Posterior cingulate gyrus (tissue), 11 donors: ENCODE measurements at regions not wholly inside any gene's neighbourhood (a gene's known extent, or its start where the extent isn't known, plus 50 kb on each side); places are given as distances from the start of the nearest gene placed in this dataset.

ENCODE experiments used
- DNase-seq, 10 donors: peaks; one replicate each; pipeline versions ENCODE4 v3.0.0 to v3.0.0-alpha.2; 2020 to 2021; ENCODE audit warnings: mixed read lengths in 3 of 10
- intact Hi-C: fragments of 100-400 bp; cut with DNase I; formaldehyde crosslinking; loops from one replicate; pipeline ENCODE4 v1.15.1; 2023

DNA sequence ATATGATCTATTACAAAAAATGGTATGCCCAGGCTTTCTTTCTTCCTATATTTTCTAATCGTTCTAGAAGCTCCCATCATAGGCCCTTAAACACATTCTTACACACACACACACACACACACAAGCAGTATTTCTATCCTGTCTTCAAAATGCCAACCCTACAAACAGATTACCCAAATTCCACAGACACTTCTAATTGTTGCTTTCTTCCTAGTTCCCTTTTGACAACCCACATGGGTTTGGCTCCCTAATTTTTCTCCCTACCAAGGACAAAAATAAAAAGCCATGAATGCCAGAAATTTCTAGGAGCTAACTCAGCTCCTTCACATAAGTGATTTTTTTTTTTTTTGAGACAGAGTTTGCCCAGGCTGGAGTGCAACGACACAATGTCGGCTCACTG, 60.3 kb upstream of the NTF3 start:
- no peak for DNase-seq
- intact Hi-C loops, result no loop called here

DNA sequence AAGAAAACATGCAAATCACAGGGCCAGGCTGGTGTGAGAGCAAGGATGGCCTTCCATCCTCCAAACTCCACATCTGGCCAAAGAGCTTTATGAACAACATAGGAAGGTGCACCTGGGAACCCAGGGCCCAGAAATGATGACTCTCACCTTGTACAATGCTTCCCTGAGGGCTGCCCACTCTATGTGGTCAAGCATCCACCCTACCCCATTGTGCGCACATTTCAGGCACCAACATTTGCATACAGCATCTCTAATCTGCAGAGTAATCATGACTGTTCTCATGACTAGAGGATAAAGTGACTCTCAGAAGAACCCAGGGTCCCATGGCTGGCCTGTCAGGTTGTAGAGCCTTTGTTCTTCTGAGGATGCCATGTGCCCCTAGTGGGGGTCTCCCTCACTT, 57.2 kb upstream of the NTF3 start:
- no peak for DNase-seq
- intact Hi-C loops, result no loop called here

DNA sequence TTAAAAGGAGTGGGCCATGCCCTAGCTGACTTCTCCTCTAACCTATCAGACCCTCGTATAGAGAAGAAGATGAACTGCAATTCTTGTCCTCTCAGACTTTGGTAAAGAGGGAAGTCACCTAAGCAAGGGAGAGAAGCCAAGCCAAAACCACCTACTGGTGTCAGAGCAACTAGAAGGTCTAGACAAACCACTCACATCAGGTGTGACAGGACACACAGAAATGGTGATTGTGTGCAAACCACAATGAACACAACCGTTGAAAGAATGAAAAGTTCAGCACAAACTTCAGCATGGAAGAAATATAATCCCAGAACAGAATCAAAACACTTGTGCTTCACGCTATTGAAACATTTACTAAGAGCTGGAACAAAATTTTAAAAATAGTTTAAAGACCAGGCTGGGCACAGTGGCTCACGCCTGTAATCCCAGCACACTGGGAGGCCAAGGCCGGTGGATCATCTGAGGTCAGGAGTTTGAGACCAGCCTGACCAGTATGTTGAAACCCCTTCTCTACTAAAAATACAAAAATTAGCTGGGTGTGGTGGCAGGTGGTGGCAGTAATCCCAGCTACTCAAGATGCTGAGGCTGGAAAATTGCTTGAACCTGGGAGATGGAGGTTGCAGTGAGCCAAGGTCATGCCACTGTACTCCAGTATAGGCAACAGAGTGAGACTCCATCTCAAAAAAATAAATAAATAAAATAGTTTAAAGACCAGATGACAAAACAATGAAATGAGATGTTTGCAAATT, 56.2 kb upstream of the NTF3 start:
- no peak for DNase-seq
- intact Hi-C loops, result no loop called here

DNA sequence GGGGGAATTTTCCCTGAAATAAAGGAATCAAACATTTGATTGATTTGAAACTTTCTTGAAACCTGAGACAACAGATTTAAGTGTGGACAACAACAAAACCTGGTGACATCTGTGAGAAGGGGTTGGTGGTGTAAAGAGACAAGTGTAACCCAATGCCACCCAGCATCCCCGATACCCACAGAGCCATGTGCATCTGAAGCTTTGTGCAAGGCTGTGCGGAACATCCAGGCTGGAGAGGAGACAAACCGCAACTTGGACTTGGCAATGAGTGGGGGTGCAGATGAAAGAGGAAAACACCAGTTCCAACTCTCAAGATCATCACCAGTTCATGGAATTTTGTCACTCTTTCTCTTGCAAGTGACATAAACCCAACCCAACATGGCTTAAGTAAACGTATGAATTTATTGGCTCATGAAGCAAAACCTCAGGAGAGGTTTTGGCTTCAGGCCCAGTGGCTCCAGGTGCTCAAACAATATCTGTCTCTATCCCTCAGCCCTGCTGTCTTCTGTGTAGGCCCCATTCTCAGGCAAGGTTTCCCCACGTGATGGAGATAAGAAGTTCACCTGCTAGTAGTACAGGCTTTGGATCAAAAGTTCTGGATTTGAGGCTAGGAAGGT, 55.2 kb upstream of the NTF3 start:
- intact Hi-C loops, result no loop called here
- DNase-seq, result no peak

DNA sequence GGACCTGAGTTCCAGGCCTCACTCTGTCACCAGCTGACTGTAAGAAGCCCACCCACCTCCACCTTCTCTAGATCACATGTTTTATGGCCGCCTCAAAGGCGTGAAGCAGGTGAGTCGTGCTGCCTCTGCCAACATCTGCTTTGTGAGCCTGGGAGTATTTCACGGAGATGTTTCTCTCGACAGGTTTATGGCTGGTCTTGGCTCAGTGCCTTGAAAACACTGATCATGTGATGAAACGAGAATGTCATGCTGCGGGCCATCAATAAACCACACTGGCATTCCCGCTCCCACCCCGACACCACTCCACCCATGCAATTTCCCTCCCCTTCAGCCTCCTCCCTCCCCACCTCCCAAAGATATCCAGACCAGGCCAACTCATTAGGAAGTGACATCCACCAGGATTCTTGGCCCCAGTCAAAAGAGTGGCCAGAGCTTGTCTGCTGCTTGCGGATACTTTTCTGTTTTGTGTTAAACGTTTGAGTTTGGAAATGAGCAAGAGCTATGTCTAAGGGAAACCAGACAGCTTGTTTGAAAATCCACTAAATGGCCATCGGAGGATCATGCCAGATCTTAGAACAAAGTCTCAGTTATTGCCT, 53.8 kb upstream of the NTF3 start:
- intact Hi-C loops, result no loop called here
- no peak for DNase-seq

DNA sequence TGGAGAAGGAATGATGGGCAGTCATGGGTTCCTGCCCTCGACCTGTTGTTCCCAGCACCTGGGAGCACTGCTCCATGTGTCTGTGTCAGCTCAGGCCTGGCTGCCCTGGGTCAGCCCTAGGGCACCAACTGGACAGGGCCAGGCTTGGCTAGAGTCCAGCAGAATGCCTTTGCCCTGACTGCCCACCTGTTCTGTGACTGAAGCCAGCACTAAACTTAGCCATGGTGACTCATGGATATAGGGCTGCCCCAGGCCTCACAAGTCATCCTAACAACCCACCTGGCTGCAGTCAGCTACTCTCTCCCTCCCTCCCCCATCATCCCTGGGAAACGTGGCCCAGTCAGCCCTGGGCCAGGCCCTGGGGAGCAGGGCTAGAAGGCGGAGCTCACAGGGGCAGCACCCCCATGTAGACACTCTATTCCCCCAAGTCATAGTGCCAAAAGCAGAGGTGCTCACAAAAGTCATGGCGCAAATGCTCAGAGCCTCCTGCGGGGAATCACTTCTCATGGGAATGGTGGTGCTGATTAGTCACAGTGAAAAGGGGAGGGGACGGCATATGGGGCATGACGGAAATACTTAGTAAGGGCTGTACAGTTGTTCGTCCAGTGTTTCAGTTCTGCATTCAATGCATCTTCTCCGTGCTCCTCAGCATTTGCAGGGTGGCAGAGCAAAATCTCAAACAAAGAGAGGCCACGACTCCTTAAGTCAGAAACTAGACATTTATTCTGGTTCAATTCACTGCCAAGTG, 52.0 kb upstream of the NTF3 start:
- intact Hi-C loops, result no loop called here
- DNase-seq, result no peak
